ENCODE measurements at regions not wholly inside any gene's neighbourhood (a gene's known extent, or its start where the extent isn't known, plus 50 kb on each side); places are given as distances from the start of the nearest gene placed in this dataset.
"Not testable (repeated sequence)": the region's sequence is repeated elsewhere in the genome, so short reads cannot be mapped to it uniquely, and the experiment has no call there.

DNA sequence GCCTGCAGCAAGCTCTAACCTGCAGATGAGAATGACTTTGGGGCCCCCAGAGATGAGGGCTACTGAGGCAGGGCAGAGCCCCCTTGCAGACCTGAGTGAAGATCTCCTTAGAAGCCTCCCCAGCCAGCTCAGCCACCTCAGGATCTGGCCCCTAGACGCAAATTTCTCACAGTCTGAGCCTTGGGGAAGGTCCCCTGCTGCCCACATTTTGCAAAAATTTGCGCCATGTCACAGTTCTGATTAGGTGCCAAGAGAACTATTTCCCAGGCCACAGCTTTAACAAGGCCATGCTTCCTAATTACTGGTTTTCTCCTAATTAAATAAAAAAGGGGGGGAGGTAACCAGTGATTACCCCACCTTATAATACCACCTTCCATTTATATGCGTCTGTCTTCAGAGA, 81.0 kb upstream of the HES1 start:
- no peaks in the 10 kb centered on the region for H3K36me3 ChIP-seq
- TF ChIP-seq, protein P1, sequence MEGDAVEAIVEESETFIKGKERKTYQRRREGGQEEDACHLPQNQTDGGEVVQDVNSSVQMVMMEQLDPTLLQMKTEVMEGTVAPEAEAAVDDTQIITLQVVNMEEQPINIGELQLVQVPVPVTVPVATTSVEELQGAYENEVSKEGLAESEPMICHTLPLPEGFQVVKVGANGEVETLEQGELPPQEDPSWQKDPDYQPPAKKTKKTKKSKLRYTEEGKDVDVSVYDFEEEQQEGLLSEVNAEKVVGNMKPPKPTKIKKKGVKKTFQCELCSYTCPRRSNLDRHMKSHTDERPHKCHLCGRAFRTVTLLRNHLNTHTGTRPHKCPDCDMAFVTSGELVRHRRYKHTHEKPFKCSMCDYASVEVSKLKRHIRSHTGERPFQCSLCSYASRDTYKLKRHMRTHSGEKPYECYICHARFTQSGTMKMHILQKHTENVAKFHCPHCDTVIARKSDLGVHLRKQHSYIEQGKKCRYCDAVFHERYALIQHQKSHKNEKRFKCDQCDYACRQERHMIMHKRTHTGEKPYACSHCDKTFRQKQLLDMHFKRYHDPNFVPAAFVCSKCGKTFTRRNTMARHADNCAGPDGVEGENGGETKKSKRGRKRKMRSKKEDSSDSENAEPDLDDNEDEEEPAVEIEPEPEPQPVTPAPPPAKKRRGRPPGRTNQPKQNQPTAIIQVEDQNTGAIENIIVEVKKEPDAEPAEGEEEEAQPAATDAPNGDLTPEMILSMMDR (IDR thresholded peaks at IDR 0.05), result no peak
- no peak for TF ChIP-seq POLR2A (IDR thresholded peaks at IDR 0.05)
- peaks cover 0 to 20% (median 8%) of the 10 kb centered on the region in 3 donors for H3K9me3 ChIP-seq
- H3K27ac ChIP-seq, result no peak overlapping the region
- DNase-seq, result no peak
- H3K4me3 ChIP-seq, result no peak overlapping the region
- intact Hi-C loops (cut with DNase I), result no loop called here
- peaks cover 16 to 31% (median 23%) of the 10 kb centered on the region in 3 donors for H3K4me1 ChIP-seq
- peaks cover 0 to 3% (median 0%) of the 10 kb centered on the region in 4 donors for H3K27me3 ChIP-seq
- WGBS, 2 donors, result 82 to 86% methylated on average over 2 to 3 of the region's 3 CpGs

DNA sequence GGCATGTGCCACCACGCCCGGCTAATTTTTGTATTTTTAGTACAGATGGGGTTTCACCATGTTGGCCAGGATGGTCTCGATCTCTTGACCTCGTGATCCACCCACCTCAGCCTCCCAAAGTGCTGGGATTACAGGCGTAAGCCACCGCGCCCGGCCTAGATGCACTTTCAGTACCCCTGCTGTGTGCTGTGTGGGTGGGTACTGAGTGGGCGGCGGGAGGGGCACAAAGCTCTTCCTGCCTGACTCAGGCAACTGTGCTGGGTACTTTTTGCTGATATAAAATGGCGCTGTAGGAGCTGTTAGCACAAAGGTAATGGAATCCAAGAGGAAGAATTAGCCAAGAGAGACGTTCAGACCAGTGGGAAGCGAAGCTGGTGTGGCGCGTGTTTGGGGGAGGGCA, 79.6 kb upstream of the HES1 start:
- 83 to 89% methylated on average over 10 to 12 of the region's 15 CpGs for WGBS, 2 donors
- H3K27me3 ChIP-seq; H3K36me3 ChIP-seq; H3K9me3 ChIP-seq; DNase-seq; H3K4me3 ChIP-seq; intact Hi-C loops (cut with DNase I): not testable (repeated sequence)
- peak overlapping the region in 2 of 4 donors; percentile 3 to 37 for H3K27ac ChIP-seq
- H3K4me1 ChIP-seq, result peaks cover 16 to 31% (median 23%) of the 10 kb centered on the region in 3 donors

DNA sequence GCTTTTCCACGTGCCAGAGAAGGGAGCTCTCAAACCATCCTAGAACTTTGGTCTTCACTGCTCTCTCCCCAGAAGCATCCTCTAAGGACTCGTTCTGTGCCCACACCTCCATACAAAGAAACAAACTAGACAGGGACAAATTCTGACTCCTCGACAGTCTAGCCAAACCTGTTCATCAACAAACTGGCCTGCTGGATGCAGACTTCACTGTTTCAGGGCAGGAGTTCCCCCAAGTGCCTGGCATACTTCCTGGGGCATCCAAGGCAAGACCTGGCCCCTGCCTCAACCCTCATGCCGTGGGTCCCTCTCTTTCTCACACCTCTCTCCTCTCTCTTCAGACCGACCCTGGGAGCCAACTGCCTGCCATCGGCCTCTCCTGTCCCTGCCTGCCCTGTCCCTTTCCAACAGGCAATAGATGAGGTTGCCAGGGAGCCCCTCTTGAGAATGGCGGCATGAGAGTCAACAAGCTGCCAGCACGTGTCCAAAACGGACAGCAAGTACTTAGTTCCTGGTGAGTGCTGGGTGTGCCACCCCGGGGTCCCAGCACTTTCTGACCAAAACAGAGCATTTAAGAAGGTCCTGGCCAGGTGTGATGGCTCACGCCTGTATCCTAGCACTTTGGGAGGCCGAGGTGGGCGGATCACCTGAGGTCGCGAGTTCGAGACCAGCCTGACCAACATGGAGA, 79.1 kb upstream of the HES1 start:
- no peak for DNase-seq
- peak overlapping the region in 2 of 4 donors; percentile 3 to 37 for H3K27ac ChIP-seq
- WGBS, 2 donors, result 54 to 61% methylated on average over 7 of the region's 16 CpGs
- no peak for TF ChIP-seq POLR2A (IDR thresholded peaks at IDR 0.05)
- TF ChIP-seq, protein P1 (IDR thresholded peaks at IDR 0.05), result no peak
- peaks cover 0 to 3% (median 0%) of the 10 kb centered on the region in 3 donors for H3K9me3 ChIP-seq
- peaks cover 16 to 31% (median 23%) of the 10 kb centered on the region in 3 donors for H3K4me1 ChIP-seq
- intact Hi-C loops (cut with DNase I), result no loop called here
- H3K36me3 ChIP-seq, result no peaks in the 10 kb centered on the region
- H3K4me3 ChIP-seq, result no peak overlapping the region
- peaks cover 0 to 3% (median 0%) of the 10 kb centered on the region in 4 donors for H3K27me3 ChIP-seq

DNA sequence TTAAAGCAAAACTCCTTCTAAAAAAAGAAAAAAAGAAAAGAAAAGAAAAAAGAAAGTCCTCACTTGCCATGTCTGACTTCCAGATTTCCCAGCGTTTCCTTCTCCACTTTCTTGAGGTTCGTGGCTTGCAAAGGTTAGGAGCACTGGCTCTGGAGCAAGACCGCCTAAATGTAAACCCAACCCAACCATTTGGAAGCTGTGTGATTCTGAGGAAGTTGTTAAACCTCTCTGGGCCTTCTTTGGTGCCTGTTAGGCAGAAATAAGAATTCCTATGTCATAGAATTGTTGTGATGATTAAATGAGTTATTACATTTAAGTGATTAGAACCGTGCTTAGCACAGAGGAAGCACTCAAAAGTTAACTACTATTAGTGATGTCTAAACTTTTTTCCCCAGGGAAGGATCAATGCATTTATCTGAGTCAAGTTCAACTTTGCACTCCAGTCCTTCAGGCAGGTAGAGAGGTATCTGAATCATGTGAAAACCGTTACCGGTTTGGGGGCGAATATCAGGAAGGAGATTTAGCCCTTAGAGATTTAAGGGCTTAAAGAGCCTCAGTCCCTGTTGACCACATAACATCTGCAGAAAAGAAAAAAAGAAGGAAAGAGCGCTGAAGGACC, 78.3 kb upstream of the HES1 start:
- Histone ChIP-seq H3K4me3 (peak overlapping the region in 3 of 4 donors; percentile 33 to 60 (median 40)), H3K27ac (peak overlapping the region in 1 of 4 donors; percentile 7)

DNA sequence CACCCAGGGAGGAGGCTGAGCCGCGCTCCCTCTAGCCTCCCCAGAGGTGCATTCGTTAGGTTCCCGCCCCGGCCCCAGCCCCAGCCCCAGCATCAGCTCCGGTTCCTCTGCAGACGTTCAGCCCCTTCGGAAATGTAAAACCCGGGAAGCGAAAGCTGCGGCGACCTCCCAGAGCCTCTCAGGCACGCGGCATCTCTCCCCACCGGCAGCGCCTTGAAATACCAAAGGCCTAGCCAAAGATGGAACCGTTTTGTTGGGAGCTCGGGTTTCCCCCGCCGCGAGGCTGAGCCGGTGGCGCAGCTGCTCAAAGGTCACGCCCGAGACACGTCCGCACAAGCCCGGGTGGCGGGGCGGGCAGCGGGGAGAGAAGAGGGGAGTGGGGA, 77.8 kb upstream of the HES1 start:
- peak overlapping the region in 3 of 4 donors; percentile 33 to 60 (median 40) for H3K4me3 ChIP-seq
- TF ChIP-seq, protein P1 (IDR thresholded peaks at IDR 0.05), result no peak
- no peak for TF ChIP-seq POLR2A (IDR thresholded peaks at IDR 0.05)
- peaks cover 16 to 31% (median 23%) of the 10 kb centered on the region in 3 donors for H3K4me1 ChIP-seq
- peaks cover 0 to 3% (median 0%) of the 10 kb centered on the region in 4 donors for H3K27me3 ChIP-seq
- H3K9me3 ChIP-seq, result no peaks in the 10 kb centered on the region
- DNase-seq, result no peak
- WGBS, 2 donors, result 0 to 3% methylated on average over 6 to 17 of the region's 31 CpGs
- H3K36me3 ChIP-seq, result no peaks in the 10 kb centered on the region
- intact Hi-C loops (cut with DNase I), result no loop called here
- peak overlapping the region in 1 of 4 donors; percentile 7 for H3K27ac ChIP-seq

More for the DNA sequence above, 78.3 kb upstream of the HES1 start:
- 58 to 61% methylated on average over 8 of the region's 8 CpGs for WGBS, 2 donors
- intact Hi-C loops (cut with DNase I), result no loop called here
- Histone ChIP-seq H3K9me3 (no peaks in the 10 kb centered on the region), H3K27me3 (peaks cover 0 to 3% (median 0%) of the 10 kb centered on the region in 4 donors), H3K4me1 (peaks cover 16 to 31% (median 23%) of the 10 kb centered on the region in 3 donors), H3K36me3 (no peaks in the 10 kb centered on the region)
- DNase-seq, result no peak
- TF ChIP-seq, protein P1 (IDR thresholded peaks at IDR 0.05), result no peak
- no peak for TF ChIP-seq POLR2A (IDR thresholded peaks at IDR 0.05)

All from esophagus squamous epithelium (tissue), 5 donors.